Breast epithelium (tissue), 4 donors: ENCODE measurements at regions not wholly inside any gene's neighbourhood (a gene's known extent, or its start where the extent isn't known, plus 50 kb on each side); places are given as distances from the start of the nearest gene placed in this dataset.

Experiments
- DNase-seq, 2 donors: peaks; one replicate each; pipeline ENCODE4 v3.0.0-alpha.2; 2019; ENCODE audit warnings: low spot score in 2 of 2
- H3K27ac ChIP-seq, 2 donors: fragments of 200-600 bp; sonication (generic) in 1 of 2; one replicate each; pipeline ENCODE4 v1.5.1; 2016 to 2019; ENCODE audit warnings: mild to moderate bottlenecking in 1 of 2
- H3K27me3 ChIP-seq, 2 donors: fragments of 200-600 bp; sonication (generic) in 1 of 2; one replicate each; pipeline versions ENCODE4 v1.5.1 to v1.6.0; 2017 to 2019; ENCODE audit warnings: control low read depth in 1 of 2, mild to moderate bottlenecking in 1 of 2
- H3K36me3 ChIP-seq: fragments of 200-600 bp; one replicate; pipeline ENCODE4 v1.5.1; 2019
- H3K4me1 ChIP-seq, 2 donors: fragments of 200-600 bp; sonication (generic); one replicate each; pipeline ENCODE4 v1.5.1; 2016 to 2019; ENCODE audit warnings: control low read depth in 1 of 2
- H3K4me3 ChIP-seq, 3 donors: fragments of 200-600 bp; sonication (generic); 1 replicate in 2 of 3; 2 replicates in 1 of 3; pipeline ENCODE4 v1.5.1; 2016 to 2019; ENCODE audit warnings: mild to moderate bottlenecking in 3 of 3, moderate library complexity in 2 of 3
- H3K9me3 ChIP-seq, 2 donors: fragments of 200-600 bp; sonication (generic) in 1 of 2; one replicate each; pipeline ENCODE4 v1.5.1; 2016 to 2019; ENCODE audit warnings: control low read depth in 1 of 2
- CTCF ChIP-seq, 3 donors: fragments of 450-650 bp; IDR thresholded peaks; one replicate each; pipeline ENCODE4 v1.5.1; 2016 to 2017; ENCODE audit warnings: antibody characterized with exemption in 3 of 3, mild to moderate bottlenecking in 3 of 3, moderate library complexity in 3 of 3
- POLR2A ChIP-seq: fragments of 450-650 bp; IDR thresholded peaks from one replicate; pipeline ENCODE4 v1.6.1; 2016; ENCODE audit warnings: antibody characterized with exemption, mild to moderate bottlenecking, moderate library complexity
- POLR2AphosphoS5 ChIP-seq, 3 donors: sonication (generic); formaldehyde crosslinking; IDR thresholded peaks; one replicate each; pipeline ENCODE4 v1.6.1; 2017; ENCODE audit warnings: antibody characterized with exemption in 3 of 3
- intact Hi-C: fragments of 100-400 bp; cut with DNase I; formaldehyde crosslinking; loops from one replicate; pipeline ENCODE4 v1.15.1; 2023; ENCODE audit warnings: low total_unique reads

GRCh38 chr17:70891306-70891705, 722.0 kb downstream of the KCNJ2 start:
- Histone ChIP-seq H3K9me3 (peaks cover 5 to 7% of the 10 kb centered on the region in 2 donors), H3K27me3 (peaks cover 0 to 3% of the 10 kb centered on the region in 2 donors), H3K27ac (no peak overlapping the region), H3K4me3 (no peak overlapping the region), H3K4me1 (no peaks in the 10 kb centered on the region), H3K36me3 (no peaks in the 10 kb centered on the region)
- DNase-seq: no peak
- intact Hi-C loops: no loop called here
- TF ChIP-seq CTCF (IDR thresholded peaks at IDR 0.05): no peak
- TF ChIP-seq POLR2AphosphoS5 (IDR thresholded peaks at IDR 0.05): no peak
- no peak for TF ChIP-seq POLR2A

DNA sequence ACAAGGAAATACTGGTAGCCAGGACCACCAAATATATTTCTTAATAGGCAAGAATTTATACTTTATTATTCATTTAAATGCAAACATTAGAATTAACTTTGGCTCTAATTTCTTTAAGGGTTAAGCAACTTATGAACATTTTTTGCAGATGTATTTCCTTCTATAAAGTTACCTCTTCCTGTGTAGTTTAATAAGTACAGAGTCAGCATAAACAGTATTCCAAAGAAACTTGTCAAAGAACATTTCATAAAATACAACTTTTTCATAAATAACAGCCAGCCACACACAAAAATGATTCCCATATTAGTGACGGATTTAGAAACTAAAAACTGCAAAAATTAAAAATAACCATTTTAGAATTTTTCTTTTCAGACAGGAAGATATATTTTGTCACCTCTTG, 723.2 kb downstream of the KCNJ2 start:
- H3K4me1 ChIP-seq: no peaks in the 10 kb centered on the region
- peaks cover 0 to 3% of the 10 kb centered on the region in 2 donors for H3K27me3 ChIP-seq
- DNase-seq: no peak
- H3K27ac ChIP-seq: no peak overlapping the region
- peaks cover 5 to 7% of the 10 kb centered on the region in 2 donors for H3K9me3 ChIP-seq
- no peak overlapping the region for H3K4me3 ChIP-seq
- no peak for TF ChIP-seq POLR2A
- TF ChIP-seq POLR2AphosphoS5 (IDR thresholded peaks at IDR 0.05): no peak
- TF ChIP-seq CTCF (IDR thresholded peaks at IDR 0.05): no peak
- no peaks in the 10 kb centered on the region for H3K36me3 ChIP-seq
- intact Hi-C loops: no loop called here

GRCh38 chr17:70896843-70897242, 727.5 kb downstream of the KCNJ2 start:
- no peaks in the 10 kb centered on the region for H3K36me3 ChIP-seq
- no peak overlapping the region for H3K4me3 ChIP-seq
- DNase-seq: no peak
- no peak for TF ChIP-seq POLR2A
- no peak for TF ChIP-seq POLR2AphosphoS5 (IDR thresholded peaks at IDR 0.05)
- no peak for TF ChIP-seq CTCF (IDR thresholded peaks at IDR 0.05)
- H3K27ac ChIP-seq: no peak overlapping the region
- H3K27me3 ChIP-seq: no peaks in the 10 kb centered on the region
- H3K9me3 ChIP-seq: peaks cover 5 to 12% of the 10 kb centered on the region in 2 donors
- intact Hi-C loops: no loop called here
- no peaks in the 10 kb centered on the region for H3K4me1 ChIP-seq

- H3K4me1 ChIP-seq: no peaks in the 10 kb centered on the region
- intact Hi-C loops: no loop called here
- H3K9me3 ChIP-seq: peaks cover 5 to 13% of the 10 kb centered on the region in 2 donors
- no peak overlapping the region for H3K4me3 ChIP-seq
- DNase-seq: no peak
- no peaks in the 10 kb centered on the region for H3K27me3 ChIP-seq
- no peak overlapping the region for H3K27ac ChIP-seq
- H3K36me3 ChIP-seq: no peaks in the 10 kb centered on the region
- TF ChIP-seq POLR2A (no peak), CTCF (IDR thresholded peaks at IDR 0.05) (no peak), POLR2AphosphoS5 (IDR thresholded peaks at IDR 0.05) (no peak)
Observed at GRCh38 chr17:70897446-70897845, 728.1 kb downstream of the KCNJ2 start.

DNA sequence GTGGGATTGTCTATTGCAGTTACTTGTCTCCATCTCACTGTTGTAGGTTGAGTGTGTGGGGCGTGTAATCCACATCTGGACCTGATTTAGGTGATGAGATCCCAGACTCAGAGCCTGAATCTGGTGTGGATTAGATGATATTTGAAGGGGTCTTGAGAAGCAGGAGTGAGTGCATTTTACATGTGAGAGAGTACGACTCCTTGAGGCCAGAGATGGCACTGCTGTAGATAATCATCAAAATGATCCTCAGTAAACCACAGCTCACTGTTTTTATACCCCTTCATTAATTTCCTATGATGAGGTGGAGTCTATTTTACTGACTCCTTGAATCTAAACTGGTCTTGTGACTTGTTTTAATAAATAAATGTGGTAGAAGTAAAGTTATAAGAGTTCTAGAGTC, 732.5 kb downstream of the KCNJ2 start:
- TF ChIP-seq POLR2A (no peak), CTCF (IDR thresholded peaks at IDR 0.05) (no peak), POLR2AphosphoS5 (IDR thresholded peaks at IDR 0.05) (no peak)
- peaks cover 0 to 6% of the 10 kb centered on the region in 2 donors for H3K9me3 ChIP-seq
- no peaks in the 10 kb centered on the region for H3K4me1 ChIP-seq
- intact Hi-C loops: no loop called here
- no peaks in the 10 kb centered on the region for H3K27me3 ChIP-seq
- H3K27ac ChIP-seq: no peak overlapping the region
- no peaks in the 10 kb centered on the region for H3K36me3 ChIP-seq
- no peak overlapping the region for H3K4me3 ChIP-seq
- no peak for DNase-seq
